ENCODE measurements at regions not wholly inside any gene's neighbourhood (a gene's known extent, or its start where the extent isn't known, plus 50 kb on each side); places are given as distances from the start of the nearest gene placed in this dataset.

DNA sequence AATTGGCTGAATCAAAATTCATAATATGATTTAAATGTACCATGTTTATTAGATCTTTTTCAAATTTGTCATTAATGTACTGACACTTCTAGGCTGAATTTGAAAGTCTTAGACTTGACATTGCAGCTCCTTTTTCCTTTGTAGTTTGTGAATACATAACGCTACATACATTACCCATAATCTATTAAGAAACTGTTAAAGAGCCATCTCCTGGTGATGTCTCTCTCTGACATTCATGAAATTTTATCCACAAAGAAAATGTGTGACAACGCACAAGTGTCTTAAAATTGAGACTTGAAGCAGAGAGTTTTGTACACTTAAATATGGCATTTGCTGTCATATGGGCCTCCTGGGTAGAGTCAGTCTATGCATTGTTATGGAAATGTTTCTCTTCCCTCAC lies 320.2 kb upstream of the ARGLU1 start:
- no peaks in the 10 kb centered on the region for H3K4me1 ChIP-seq

GRCh38 chr13:106887686-106888085 lies 319.7 kb upstream of the ARGLU1 start:
- no peak overlapping the region for H3K27ac ChIP-seq
- TF ChIP-seq CTCF (IDR thresholded peaks at IDR 0.05): no peak
- H3K4me3 ChIP-seq: no peak overlapping the region
- DNase-seq (ENCODE audit: low spot score): no peak
- no peaks in the 10 kb centered on the region for H3K27me3 ChIP-seq
- no peaks in the 10 kb centered on the region for H3K36me3 ChIP-seq
- H3K9me3 ChIP-seq: no peaks in the 10 kb centered on the region
- H3K4me1 ChIP-seq: no peaks in the 10 kb centered on the region

More for the DNA sequence above, 320.2 kb upstream of the ARGLU1 start:
- H3K27me3 ChIP-seq: no peaks in the 10 kb centered on the region
- DNase-seq (ENCODE audit: low spot score): no peak
- H3K36me3 ChIP-seq: no peaks in the 10 kb centered on the region
- no peaks in the 10 kb centered on the region for H3K9me3 ChIP-seq
- TF ChIP-seq CTCF (IDR thresholded peaks at IDR 0.05): no peak
- H3K27ac ChIP-seq: no peak overlapping the region
- H3K4me3 ChIP-seq: no peak overlapping the region

GRCh38 chr13:106883976-106884375 lies 316.0 kb upstream of the ARGLU1 start:
- Histone ChIP-seq H3K4me1 (no peaks in the 10 kb centered on the region), H3K9me3 (no peaks in the 10 kb centered on the region), H3K4me3 (no peak overlapping the region), H3K27me3 (no peaks in the 10 kb centered on the region), H3K27ac (no peak overlapping the region), H3K36me3 (no peaks in the 10 kb centered on the region)
- no peak for TF ChIP-seq CTCF (IDR thresholded peaks at IDR 0.05)
- DNase-seq (ENCODE audit: low spot score): no peak

GRCh38 chr13:106882246-106882645 lies 314.3 kb upstream of the ARGLU1 start:
- Histone ChIP-seq H3K4me3 (no peak overlapping the region), H3K27me3 (no peaks in the 10 kb centered on the region), H3K36me3 (no peaks in the 10 kb centered on the region), H3K9me3 (no peaks in the 10 kb centered on the region), H3K4me1 (no peaks in the 10 kb centered on the region), H3K27ac (no peak overlapping the region)
- TF ChIP-seq CTCF (IDR thresholded peaks at IDR 0.05): no peak
- DNase-seq (ENCODE audit: low spot score): no peak

DNA sequence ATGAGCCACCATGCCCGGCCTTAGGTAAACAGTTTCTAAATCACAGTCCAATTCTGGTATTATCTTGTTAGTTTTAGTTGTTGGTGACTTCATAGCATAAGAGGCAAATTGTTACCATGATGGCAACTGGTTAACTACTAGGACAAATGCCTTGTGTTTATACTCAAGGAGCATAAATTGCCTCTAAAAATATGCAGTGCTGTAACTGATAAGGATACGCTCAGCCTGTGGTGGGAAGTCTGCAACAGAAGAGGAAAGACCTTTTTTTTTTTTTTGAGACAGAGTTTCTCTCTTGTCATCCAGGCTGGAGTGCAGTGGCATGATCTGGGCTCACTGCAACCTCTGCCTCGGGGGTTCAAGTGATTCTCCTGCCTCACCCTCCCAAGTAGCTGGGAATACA lies 311.9 kb upstream of the ARGLU1 start:
- Histone ChIP-seq H3K4me3 (no peak overlapping the region), H3K36me3 (no peaks in the 10 kb centered on the region), H3K9me3 (no peaks in the 10 kb centered on the region), H3K27me3 (no peaks in the 10 kb centered on the region), H3K27ac (no peak overlapping the region), H3K4me1 (no peaks in the 10 kb centered on the region)
- DNase-seq (ENCODE audit: low spot score): no peak
- no peak for TF ChIP-seq CTCF (IDR thresholded peaks at IDR 0.05)

DNA sequence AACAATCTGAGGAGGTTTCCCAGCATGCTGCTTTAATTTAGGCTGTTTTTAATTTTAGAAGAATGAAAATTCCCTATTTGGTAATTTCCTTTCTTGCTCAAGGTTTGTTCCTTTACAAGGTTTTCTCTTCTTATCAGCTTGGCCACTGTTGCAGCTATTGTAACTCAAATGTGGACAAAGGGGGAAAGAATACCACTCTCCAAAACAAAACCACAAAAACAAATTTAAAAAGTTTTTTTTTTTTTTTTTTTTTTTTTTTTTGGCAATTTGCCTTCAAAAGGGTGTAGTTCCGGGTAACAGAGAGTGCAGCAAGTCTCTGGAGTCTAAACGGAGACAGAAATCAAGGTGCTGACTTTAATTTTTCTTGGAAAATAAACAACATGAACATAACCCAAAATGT lies 306.4 kb upstream of the ARGLU1 start:
- no peaks in the 10 kb centered on the region for H3K36me3 ChIP-seq
- peak overlapping the region in 1 of 2 donors; percentile 4 for H3K27ac ChIP-seq
- TF ChIP-seq CTCF (IDR thresholded peaks at IDR 0.05): no peak
- DNase-seq (ENCODE audit: low spot score): no peak
- no peaks in the 10 kb centered on the region for H3K9me3 ChIP-seq
- H3K4me1 ChIP-seq: peaks cover 0 to 10% of the 10 kb centered on the region in 2 donors
- H3K4me3 ChIP-seq: no peak overlapping the region
- H3K27me3 ChIP-seq: no peaks in the 10 kb centered on the region
